ENCODE measurements at regions not wholly inside any gene's neighbourhood (a gene's known extent, or its start where the extent isn't known, plus 50 kb on each side); places are given as distances from the start of the nearest gene placed in this dataset.
A peak's percentile ranks its signal among the peaks of the same experiment; 100 is the strongest.

GRCh38 chr14:56065621-56066290 lies 52.5 kb upstream of the PELI2 start:
- no peaks in the 10 kb centered on the region for H3K9me3 ChIP-seq (ENCODE audit: severe bottlenecking)
- no peak for DNase-seq (ENCODE audit: low spot score)
- TF ChIP-seq, protein P1, sequence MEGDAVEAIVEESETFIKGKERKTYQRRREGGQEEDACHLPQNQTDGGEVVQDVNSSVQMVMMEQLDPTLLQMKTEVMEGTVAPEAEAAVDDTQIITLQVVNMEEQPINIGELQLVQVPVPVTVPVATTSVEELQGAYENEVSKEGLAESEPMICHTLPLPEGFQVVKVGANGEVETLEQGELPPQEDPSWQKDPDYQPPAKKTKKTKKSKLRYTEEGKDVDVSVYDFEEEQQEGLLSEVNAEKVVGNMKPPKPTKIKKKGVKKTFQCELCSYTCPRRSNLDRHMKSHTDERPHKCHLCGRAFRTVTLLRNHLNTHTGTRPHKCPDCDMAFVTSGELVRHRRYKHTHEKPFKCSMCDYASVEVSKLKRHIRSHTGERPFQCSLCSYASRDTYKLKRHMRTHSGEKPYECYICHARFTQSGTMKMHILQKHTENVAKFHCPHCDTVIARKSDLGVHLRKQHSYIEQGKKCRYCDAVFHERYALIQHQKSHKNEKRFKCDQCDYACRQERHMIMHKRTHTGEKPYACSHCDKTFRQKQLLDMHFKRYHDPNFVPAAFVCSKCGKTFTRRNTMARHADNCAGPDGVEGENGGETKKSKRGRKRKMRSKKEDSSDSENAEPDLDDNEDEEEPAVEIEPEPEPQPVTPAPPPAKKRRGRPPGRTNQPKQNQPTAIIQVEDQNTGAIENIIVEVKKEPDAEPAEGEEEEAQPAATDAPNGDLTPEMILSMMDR (IDR thresholded peaks at IDR 0.05; ENCODE audit: poor library complexity, severe bottlenecking) = no peak
- peak; percentile 53; the same call in 2 of the 3 replicates for ATAC-seq (ENCODE audit: low read depth)
- no peak overlapping the region for H3K27ac ChIP-seq (ENCODE audit: poor library complexity, severe bottlenecking)
- no peaks in the 10 kb centered on the region for H3K36me3 ChIP-seq (ENCODE audit: low read depth)
- H3K4me1 ChIP-seq (ENCODE audit: insufficient read depth, poor library complexity, severe bottlenecking) = no peaks in the 10 kb centered on the region
- H3K27me3 ChIP-seq (ENCODE audit: insufficient read depth, poor library complexity, severe bottlenecking) = no peaks in the 10 kb centered on the region
- H3K4me3 ChIP-seq (ENCODE audit: severe bottlenecking) = no peak overlapping the region

Measured in RWPE2 (cell line).